Adipocyte (in vitro differentiated cells): ENCODE measurements at regions not wholly inside any gene's neighbourhood (a gene's known extent, or its start where the extent isn't known, plus 50 kb on each side); places are given as distances from the start of the nearest gene placed in this dataset.
"Not testable (repeated sequence)": the region's sequence is repeated elsewhere in the genome, so short reads cannot be mapped to it uniquely, and the experiment has no call there.

ENCODE experiments used
- DNase-seq: peaks from one replicate; pipeline ENCODE4 v3.0.0-alpha.2; 2015; ENCODE audit warnings: low read depth
- H3K27me3 ChIP-seq: replicated peaks from 2 replicates; pipeline ENCODE4 v1.7.0; 2013; ENCODE audit warnings: mild to moderate bottlenecking, low read length, moderate library complexity; ENCODE audit not compliant: control insufficient read depth, insufficient read depth
- H3K36me3 ChIP-seq: 2 replicates; pipeline ENCODE4 v1.7.0; 2013; ENCODE audit warnings: low read length, mild to moderate bottlenecking, moderate library complexity; ENCODE audit not compliant: control insufficient read depth, insufficient read depth, severe bottlenecking
- H3K4me1 ChIP-seq: 2 replicates; pipeline ENCODE4 v1.7.0; 2013; ENCODE audit warnings: mild to moderate bottlenecking, low read length, moderate library complexity; ENCODE audit not compliant: control insufficient read depth, insufficient read depth
- H3K4me3 ChIP-seq: 2 replicates; pipeline ENCODE4 v1.7.0; 2013; ENCODE audit warnings: mild to moderate bottlenecking, low read length, moderate library complexity
- H3K9ac ChIP-seq: 2 replicates; pipeline ENCODE4 v1.7.0; 2013; ENCODE audit warnings: mild to moderate bottlenecking, low read length, moderate library complexity
- H3K9me3 ChIP-seq: 2 replicates; pipeline ENCODE4 v1.7.0; 2013; ENCODE audit warnings: mild to moderate bottlenecking, low read length, moderate library complexity; ENCODE audit not compliant: control insufficient read depth

GRCh38 chr9:41352390-41352789, 163.3 kb upstream of the ZNG1F start:
- not testable (repeated sequence) for H3K27me3 ChIP-seq, H3K36me3 ChIP-seq, H3K9ac ChIP-seq, H3K4me3 ChIP-seq, H3K9me3 ChIP-seq, H3K4me1 ChIP-seq, DNase-seq

DNA sequence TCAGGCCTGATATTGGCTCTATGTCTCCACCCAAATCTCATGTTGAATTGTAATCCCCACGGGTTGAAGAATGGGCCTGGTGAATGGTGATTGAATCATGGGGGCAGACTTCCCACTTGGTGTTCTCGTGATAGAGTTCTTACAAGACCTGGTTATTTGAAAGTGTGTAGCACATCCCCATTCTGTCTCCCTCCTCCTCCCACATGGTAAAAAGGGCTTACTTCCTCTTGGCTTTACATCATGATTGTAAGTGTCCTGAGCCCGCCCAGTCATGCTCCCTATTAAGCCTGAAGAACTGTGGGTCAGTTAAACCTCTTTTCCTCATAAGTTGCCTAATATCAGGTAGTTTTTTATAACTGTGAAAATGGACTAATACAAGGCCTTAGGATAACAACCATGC, 158.8 kb upstream of the ZNG1F start:
- not testable (repeated sequence) for DNase-seq, H3K9me3 ChIP-seq, H3K4me3 ChIP-seq, H3K4me1 ChIP-seq, H3K27me3 ChIP-seq, H3K9ac ChIP-seq, H3K36me3 ChIP-seq

DNA sequence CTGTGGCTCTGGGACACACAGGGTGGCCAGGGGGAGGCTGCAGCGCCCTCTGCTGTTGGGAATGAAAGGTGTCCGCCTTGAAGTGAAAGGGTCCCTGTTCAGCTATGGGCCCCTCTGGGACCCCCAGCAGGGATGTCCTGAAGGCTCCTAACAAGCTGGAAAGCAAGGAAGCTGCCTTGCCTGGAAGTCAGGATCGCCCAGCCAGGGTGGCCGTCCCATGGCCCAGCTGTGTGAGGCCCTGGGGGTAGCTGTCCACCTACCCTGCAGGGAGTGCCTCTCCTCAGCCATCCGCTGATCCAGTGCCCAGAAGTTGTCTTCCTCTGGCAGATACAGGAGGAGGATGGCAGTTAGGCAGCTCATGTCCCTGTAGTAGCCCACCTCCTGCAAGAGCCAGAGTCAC, 143.4 kb upstream of the ZNG1F start:
- not testable (repeated sequence) for H3K9me3 ChIP-seq, DNase-seq, H3K36me3 ChIP-seq, H3K27me3 ChIP-seq, H3K4me1 ChIP-seq, H3K9ac ChIP-seq, H3K4me3 ChIP-seq

DNA sequence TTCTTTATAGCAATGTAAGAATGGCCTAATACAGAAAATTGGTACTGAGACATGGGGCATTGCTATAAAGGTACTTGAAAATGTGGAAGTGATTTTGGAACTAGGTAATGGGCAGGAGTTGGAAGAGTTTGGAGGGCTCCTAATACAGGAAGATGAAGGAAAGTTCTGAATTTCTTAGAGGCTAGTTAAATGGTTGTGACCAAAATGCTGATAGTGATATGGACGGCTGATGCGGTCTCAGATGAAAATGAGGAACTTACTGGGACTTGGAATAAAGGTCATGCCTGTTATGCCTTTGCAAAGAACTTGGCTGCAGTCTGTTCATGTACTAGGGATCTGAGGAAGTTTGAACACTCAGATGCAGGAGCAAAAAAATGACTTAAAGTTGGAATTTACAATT, 132.2 kb upstream of the ZNG1F start:
- not testable (repeated sequence) for H3K36me3 ChIP-seq, H3K4me3 ChIP-seq, DNase-seq, H3K4me1 ChIP-seq, H3K9me3 ChIP-seq, H3K27me3 ChIP-seq, H3K9ac ChIP-seq

- not testable (repeated sequence) for H3K9ac ChIP-seq, H3K27me3 ChIP-seq, DNase-seq, H3K36me3 ChIP-seq, H3K4me3 ChIP-seq, H3K9me3 ChIP-seq, H3K4me1 ChIP-seq
Observed at GRCh38 chr9:41308953-41309352, 119.8 kb upstream of the ZNG1F start.

GRCh38 chr9:41285744-41286143, 96.6 kb upstream of the ZNG1F start:
- H3K27me3 ChIP-seq, H3K4me1 ChIP-seq, H3K9me3 ChIP-seq, H3K9ac ChIP-seq, H3K36me3 ChIP-seq, DNase-seq, H3K4me3 ChIP-seq: not testable (repeated sequence)

DNA sequence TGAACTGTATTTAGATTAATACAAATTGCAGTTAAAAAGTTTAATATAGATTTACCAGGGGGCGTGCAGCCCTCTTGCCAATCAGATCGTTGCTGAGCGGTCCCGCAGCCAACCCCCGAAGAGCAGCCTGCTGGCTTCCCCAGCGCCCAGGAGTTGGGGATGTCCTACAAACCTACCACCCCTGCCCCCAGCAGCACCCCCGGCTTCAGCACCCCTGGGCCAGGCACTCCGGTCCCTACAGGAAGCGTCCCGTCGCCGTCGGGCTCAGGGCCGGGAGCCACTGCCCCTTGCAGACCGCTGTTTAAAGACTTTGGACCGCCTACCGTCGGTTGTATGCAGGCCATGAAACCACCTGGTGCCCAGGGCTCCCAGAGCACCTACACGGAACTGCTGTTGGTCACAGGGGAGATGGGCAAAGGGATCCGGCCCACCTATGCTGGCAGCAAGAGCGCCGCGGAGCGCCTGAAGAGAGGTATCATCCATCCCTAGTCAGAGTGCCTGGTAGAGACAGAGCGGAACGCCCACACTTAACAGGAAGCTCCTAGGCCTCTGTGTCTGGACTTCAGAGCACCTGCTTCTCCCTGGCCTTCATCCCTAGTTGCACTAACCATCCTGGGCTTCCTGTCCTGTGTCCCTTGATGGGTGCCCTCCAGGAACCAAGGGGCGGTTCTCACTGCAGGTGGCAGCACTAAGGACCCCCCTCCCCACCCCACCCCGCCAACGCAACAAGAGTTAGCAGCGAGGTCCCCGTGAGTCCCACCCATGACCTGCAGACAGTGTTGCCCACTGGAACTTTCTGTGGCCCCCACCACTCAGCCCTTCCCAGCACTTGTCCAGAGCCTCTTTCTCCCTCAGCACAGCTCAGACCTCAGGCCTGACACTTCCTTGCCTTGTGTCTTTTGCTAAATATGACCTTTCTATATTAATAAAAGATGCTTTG, 91.5 kb upstream of the ZNG1F start:
- not testable (repeated sequence) for DNase-seq, H3K9me3 ChIP-seq, H3K4me3 ChIP-seq, H3K36me3 ChIP-seq, H3K27me3 ChIP-seq, H3K4me1 ChIP-seq, H3K9ac ChIP-seq

GRCh38 chr9:41279437-41279836, 90.3 kb upstream of the ZNG1F start:
- H3K4me3 ChIP-seq, H3K36me3 ChIP-seq, H3K9me3 ChIP-seq, H3K27me3 ChIP-seq, H3K9ac ChIP-seq, H3K4me1 ChIP-seq, DNase-seq: not testable (repeated sequence)

DNA sequence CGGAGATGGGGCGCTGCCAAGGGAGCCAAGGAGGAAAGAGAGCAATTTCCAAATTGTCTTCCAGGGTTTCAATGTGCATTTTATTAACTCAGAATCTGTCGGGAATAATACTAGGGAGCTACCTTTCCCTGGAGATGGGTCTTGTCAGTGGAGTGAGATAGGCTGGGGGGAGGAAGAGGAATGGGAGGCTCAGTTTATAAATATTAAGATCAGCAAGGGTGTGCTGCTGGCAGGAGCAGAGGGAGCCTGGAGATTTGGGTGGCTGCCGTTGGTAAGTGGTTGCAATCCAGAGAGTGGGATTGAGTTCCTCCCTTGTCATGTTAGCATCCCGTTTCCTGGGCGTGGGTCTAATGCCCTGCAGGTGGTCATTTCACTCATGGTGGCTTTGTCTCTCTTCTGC, 89.9 kb upstream of the ZNG1F start:
- H3K4me1 ChIP-seq, H3K9ac ChIP-seq, H3K27me3 ChIP-seq, H3K36me3 ChIP-seq, H3K4me3 ChIP-seq, DNase-seq, H3K9me3 ChIP-seq: not testable (repeated sequence)

GRCh38 chr9:41273549-41274267, 84.6 kb upstream of the ZNG1F start:
- peak overlapping the region; percentile 76 for H3K4me3 ChIP-seq
- H3K36me3 ChIP-seq, H3K9ac ChIP-seq, H3K9me3 ChIP-seq, H3K27me3 ChIP-seq, H3K4me1 ChIP-seq: not testable (repeated sequence)
- DNase-seq, result peak; percentile 76

DNA sequence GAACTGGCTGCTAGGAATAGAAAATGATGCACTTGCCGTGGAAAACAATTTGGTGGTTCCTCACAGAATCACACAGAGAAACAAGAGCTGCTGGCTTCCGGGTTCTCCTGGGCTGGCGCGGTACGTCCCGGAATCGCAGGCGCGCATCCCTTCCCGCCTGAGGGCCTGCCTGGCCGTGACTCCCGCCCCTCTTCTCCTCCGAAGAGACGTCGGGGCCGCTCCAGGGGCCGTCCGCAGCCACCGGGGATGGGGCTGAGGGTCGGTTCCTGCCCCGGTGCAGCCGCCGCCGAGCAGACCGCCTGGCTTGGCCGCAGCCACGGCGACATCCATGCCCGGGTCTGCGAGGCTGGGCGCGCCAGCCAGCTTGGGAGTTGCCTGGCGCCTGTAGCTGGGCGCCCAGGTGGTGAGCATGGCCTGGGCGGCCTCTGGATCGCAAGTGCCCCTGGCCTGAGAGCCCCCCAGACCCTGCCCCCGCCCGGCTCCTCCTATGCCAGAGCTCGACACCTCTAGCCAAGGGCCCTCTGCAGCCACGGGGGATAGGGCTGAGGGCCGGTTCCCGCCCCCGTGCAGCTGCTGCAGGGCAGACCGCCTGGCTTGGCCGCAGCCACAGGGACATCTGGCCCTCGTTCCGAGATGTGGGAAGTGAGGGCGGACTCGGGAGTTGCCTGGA, 83.9 kb upstream of the ZNG1F start:
- H3K4me1 ChIP-seq, H3K36me3 ChIP-seq, H3K9me3 ChIP-seq, H3K9ac ChIP-seq, H3K27me3 ChIP-seq: not testable (repeated sequence)
- H3K4me3 ChIP-seq, result peak overlapping the region; percentile 44
- DNase-seq, result peak; percentile 7
